ENCODE measurements at regions not wholly inside any gene's neighbourhood (a gene's known extent, or its start where the extent isn't known, plus 50 kb on each side); places are given as distances from the start of the nearest gene placed in this dataset.

- no peak for TF ChIP-seq CTCF (IDR thresholded peaks at IDR 0.05; ENCODE audit: insufficient read depth, low read length, missing control alignments)
- no peak overlapping the region for H3K4me3 ChIP-seq (ENCODE audit: low read depth, low read length)
- ChIA-PET POLR2A (no interaction called here), CTCF (no interaction called here)
- no peak for DNase-seq (ENCODE audit: low read depth, low spot score)
These were observed 311.8 kb upstream of the POM121L12 start for GRCh38 chr7:52723606-52724005.

GRCh38 chr7:52720856-52721255 is 314.6 kb upstream of the POM121L12 start:
- CTCF ChIA-PET, result no interaction called here
- no peak for DNase-seq (ENCODE audit: low read depth, low spot score)
- no peak for TF ChIP-seq CTCF (IDR thresholded peaks at IDR 0.05; ENCODE audit: insufficient read depth, low read length, missing control alignments)
- H3K4me3 ChIP-seq (ENCODE audit: low read depth, low read length), result no peak overlapping the region
- POLR2A ChIA-PET, result no interaction called here

GRCh38 chr7:52719677-52720076 is 315.8 kb upstream of the POM121L12 start:
- ChIA-PET POLR2A (no interaction called here), CTCF (no interaction called here)
- DNase-seq (ENCODE audit: low read depth, low spot score), result no peak
- no peak overlapping the region for H3K4me3 ChIP-seq (ENCODE audit: low read depth, low read length)
- TF ChIP-seq CTCF (IDR thresholded peaks at IDR 0.05; ENCODE audit: insufficient read depth, low read length, missing control alignments), result no peak

- H3K4me3 ChIP-seq (ENCODE audit: low read depth, low read length), result no peak overlapping the region
- POLR2A ChIA-PET, result no interaction called here
- no peak for TF ChIP-seq CTCF (IDR thresholded peaks at IDR 0.05; ENCODE audit: insufficient read depth, low read length, missing control alignments)
- CTCF ChIA-PET, result no interaction called here
- DNase-seq (ENCODE audit: low read depth, low spot score), result no peak
These were observed 319.7 kb upstream of the POM121L12 start for GRCh38 chr7:52715701-52716100.

GRCh38 chr7:52712938-52713337 is 322.5 kb upstream of the POM121L12 start:
- ChIA-PET CTCF (no interaction called here), POLR2A (no interaction called here)
- no peak for DNase-seq (ENCODE audit: low read depth, low spot score)
- H3K4me3 ChIP-seq (ENCODE audit: low read depth, low read length), result no peak overlapping the region
- TF ChIP-seq CTCF (IDR thresholded peaks at IDR 0.05; ENCODE audit: insufficient read depth, low read length, missing control alignments), result no peak

GRCh38 chr7:52711951-52712350 is 323.5 kb upstream of the POM121L12 start:
- ChIA-PET CTCF (no interaction called here), POLR2A (no interaction called here)
- no peak overlapping the region for H3K4me3 ChIP-seq (ENCODE audit: low read depth, low read length)
- DNase-seq (ENCODE audit: low read depth, low spot score), result no peak
- TF ChIP-seq CTCF (IDR thresholded peaks at IDR 0.05; ENCODE audit: insufficient read depth, low read length, missing control alignments), result no peak
